ENCODE measurements at regions not wholly inside any gene's neighbourhood (a gene's known extent, or its start where the extent isn't known, plus 50 kb on each side); places are given as distances from the start of the nearest gene placed in this dataset.
A peak's percentile ranks its signal among the peaks of the same experiment; 100 is the strongest.

DNA sequence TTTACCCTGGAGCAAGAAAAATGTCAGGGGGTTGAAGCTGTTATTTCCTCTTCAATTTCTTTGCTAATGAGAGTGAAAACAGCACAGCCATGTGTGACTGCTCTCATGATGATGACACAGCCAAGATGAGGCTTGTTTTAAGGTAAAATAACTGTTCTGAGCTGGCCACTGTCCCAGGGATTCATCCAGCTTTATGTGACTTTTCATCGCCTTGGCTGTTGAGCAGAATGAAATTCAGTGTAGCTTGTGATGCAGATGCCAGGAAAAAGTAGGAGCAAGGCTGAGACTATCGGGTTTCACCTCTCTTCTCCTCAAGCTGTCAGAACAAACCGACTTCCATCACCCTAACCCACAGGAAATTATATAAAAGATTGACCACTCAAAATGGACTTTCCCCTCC is 361.8 kb upstream of the CDH5 start:
- Histone ChIP-seq H3K4me2 (ENCODE audit: low read depth, low read length) (no peak overlapping the region), H3K23ac (ENCODE audit: low read depth, low read length) (no peak overlapping the region), H4K5ac (ENCODE audit: low read depth, low read length) (no peak overlapping the region), H3K27ac (ENCODE audit: insufficient read depth, low read length) (no peak overlapping the region), H3K9me3 (ENCODE audit: control insufficient read depth, insufficient read depth, low read length) (no peaks in the 10 kb centered on the region), H2BK20ac (ENCODE audit: low read depth, low read length) (no peak overlapping the region), H3K4me1 (ENCODE audit: control insufficient read depth, insufficient read depth, low read length) (peaks cover 32% of the 10 kb centered on the region), H3K4me3 (ENCODE audit: insufficient read depth, low read depth, low read length) (no peak overlapping the region), H3K27me3 (ENCODE audit: control insufficient read depth, insufficient read depth, low read length) (no peaks in the 10 kb centered on the region), H3K9me1 (ENCODE audit: insufficient read depth, low read length) (peaks cover 19% of the 10 kb centered on the region), H4K20me1 (ENCODE audit: insufficient read depth, low read length) (no peaks in the 10 kb centered on the region), H2AFZ (replicated peaks; ENCODE audit: low read length, poor library complexity) (no peak overlapping the region), H3K56ac (ENCODE audit: extremely low read depth, insufficient read depth, low read length) (no peak overlapping the region), H3K14ac (replicated peaks; ENCODE audit: low read depth, low read length) (0 out of 2 replicates have a peak overlapping the region, but pooled peaks have one; percentile 28), H4K91ac (ENCODE audit: insufficient read depth, low read depth, low read length) (no peak overlapping the region), H3K4ac (ENCODE audit: low read depth, low read length) (peak overlapping the region; percentile 32; the same call in 1 of the 2 replicates), H2AK5ac (ENCODE audit: low read depth, low read length) (peak overlapping the region; percentile 43; the same call in 1 of the 2 replicates), H2BK120ac (ENCODE audit: low read depth, low read length) (no peak overlapping the region), H4K8ac (ENCODE audit: low read depth in 2 of 2, low read length in 2 of 2) (no peak overlapping the region), H2BK15ac (ENCODE audit: low read depth, low read length) (peak overlapping the region; percentile 36; the same call in 1 of the 3 replicates), H3K36me3 (ENCODE audit: control insufficient read depth, insufficient read depth, low read length) (no peaks in the 10 kb centered on the region), H3K9ac (ENCODE audit: low read depth, low read length) (no peak overlapping the region), H3K18ac (ENCODE audit: low read depth, low read length) (peak overlapping the region; percentile 5), H3K79me1 (ENCODE audit: low read depth in 1 of 2, low read length in 2 of 2) (no peaks in the 10 kb centered on the region), H2AK9ac (replicated peaks; ENCODE audit: low read depth, low read length, poor library complexity) (no peak overlapping the region), H2BK5ac (ENCODE audit: low read depth, low read length, poor library complexity, severe bottlenecking) (no peak overlapping the region)
- DNase-seq (peak; percentile 27), ATAC-seq (ENCODE audit: low read depth) (no peak)
- dilution Hi-C loops (cut with HindIII; ENCODE audit: low sequenced_read_pairs, unreplicated experiment) (no loop called here), in situ Hi-C loops (cut with MboI; ENCODE audit: low sequenced_read_pairs) (no loop called here), intact Hi-C loops (cut with micrococcal nuclease) (loop anchor here (5.0 kb wide), 1 partner anchor 128 kb away; no protein-coding TSS in a partner anchor)
- TF ChIP-seq POLR2A (IDR thresholded peaks at IDR 0.05; ENCODE audit: low read depth, low read length) = no peak
- no peak for TF ChIP-seq BHLHE40 (IDR thresholded peaks at IDR 0.05; ENCODE audit: low read depth, low read length)
- no peak for TF ChIP-seq MAZ (IDR thresholded peaks at IDR 0.05; ENCODE audit: borderline replicate concordance, low read depth, low read length)
- TF ChIP-seq RFX5 (IDR thresholded peaks at IDR 0.05; ENCODE audit: low read depth, low read length) = no peak
- TF ChIP-seq, protein P1, sequence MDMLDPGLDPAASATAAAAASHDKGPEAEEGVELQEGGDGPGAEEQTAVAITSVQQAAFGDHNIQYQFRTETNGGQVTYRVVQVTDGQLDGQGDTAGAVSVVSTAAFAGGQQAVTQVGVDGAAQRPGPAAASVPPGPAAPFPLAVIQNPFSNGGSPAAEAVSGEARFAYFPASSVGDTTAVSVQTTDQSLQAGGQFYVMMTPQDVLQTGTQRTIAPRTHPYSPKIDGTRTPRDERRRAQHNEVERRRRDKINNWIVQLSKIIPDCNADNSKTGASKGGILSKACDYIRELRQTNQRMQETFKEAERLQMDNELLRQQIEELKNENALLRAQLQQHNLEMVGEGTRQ (IDR thresholded peaks at IDR 0.05; ENCODE audit: low read depth, low read length) = no peak
- TF ChIP-seq RCOR1 (IDR thresholded peaks at IDR 0.05; ENCODE audit: insufficient replicate concordance, low read length) = no peak
- TF ChIP-seq SMC3 (IDR thresholded peaks at IDR 0.05; ENCODE audit: low read depth, low read length) = no peak
- TF ChIP-seq, protein P2, sequence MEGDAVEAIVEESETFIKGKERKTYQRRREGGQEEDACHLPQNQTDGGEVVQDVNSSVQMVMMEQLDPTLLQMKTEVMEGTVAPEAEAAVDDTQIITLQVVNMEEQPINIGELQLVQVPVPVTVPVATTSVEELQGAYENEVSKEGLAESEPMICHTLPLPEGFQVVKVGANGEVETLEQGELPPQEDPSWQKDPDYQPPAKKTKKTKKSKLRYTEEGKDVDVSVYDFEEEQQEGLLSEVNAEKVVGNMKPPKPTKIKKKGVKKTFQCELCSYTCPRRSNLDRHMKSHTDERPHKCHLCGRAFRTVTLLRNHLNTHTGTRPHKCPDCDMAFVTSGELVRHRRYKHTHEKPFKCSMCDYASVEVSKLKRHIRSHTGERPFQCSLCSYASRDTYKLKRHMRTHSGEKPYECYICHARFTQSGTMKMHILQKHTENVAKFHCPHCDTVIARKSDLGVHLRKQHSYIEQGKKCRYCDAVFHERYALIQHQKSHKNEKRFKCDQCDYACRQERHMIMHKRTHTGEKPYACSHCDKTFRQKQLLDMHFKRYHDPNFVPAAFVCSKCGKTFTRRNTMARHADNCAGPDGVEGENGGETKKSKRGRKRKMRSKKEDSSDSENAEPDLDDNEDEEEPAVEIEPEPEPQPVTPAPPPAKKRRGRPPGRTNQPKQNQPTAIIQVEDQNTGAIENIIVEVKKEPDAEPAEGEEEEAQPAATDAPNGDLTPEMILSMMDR (conservative IDR thresholded peaks at IDR 0.05; ENCODE audit: low read depth, low read length) = no peak
- TF ChIP-seq FOS (IDR thresholded peaks at IDR 0.05; ENCODE audit: low read depth, low read length) = no peak
- TF ChIP-seq, protein P3, sequence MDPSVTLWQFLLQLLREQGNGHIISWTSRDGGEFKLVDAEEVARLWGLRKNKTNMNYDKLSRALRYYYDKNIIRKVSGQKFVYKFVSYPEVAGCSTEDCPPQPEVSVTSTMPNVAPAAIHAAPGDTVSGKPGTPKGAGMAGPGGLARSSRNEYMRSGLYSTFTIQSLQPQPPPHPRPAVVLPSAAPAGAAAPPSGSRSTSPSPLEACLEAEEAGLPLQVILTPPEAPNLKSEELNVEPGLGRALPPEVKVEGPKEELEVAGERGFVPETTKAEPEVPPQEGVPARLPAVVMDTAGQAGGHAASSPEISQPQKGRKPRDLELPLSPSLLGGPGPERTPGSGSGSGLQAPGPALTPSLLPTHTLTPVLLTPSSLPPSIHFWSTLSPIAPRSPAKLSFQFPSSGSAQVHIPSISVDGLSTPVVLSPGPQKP (IDR thresholded peaks at IDR 0.05; ENCODE audit: borderline replicate concordance, low read depth, low read length) = no peak
- TF ChIP-seq CEBPB (IDR thresholded peaks at IDR 0.05; ENCODE audit: low read depth, low read length) = no peak
- no peak for TF ChIP-seq MAFK (IDR thresholded peaks at IDR 0.05; ENCODE audit: low read depth, low read length)
- no peak for TF ChIP-seq NFE2L2 (IDR thresholded peaks at IDR 0.05; ENCODE audit: low read depth, low read length)
- TF ChIP-seq RAD21 (IDR thresholded peaks at IDR 0.05; ENCODE audit: low read length) = no peak
- no peak for TF ChIP-seq MXI1 (IDR thresholded peaks at IDR 0.05; ENCODE audit: borderline replicate concordance, low read depth, low read length)
- TF ChIP-seq CHD1 (IDR thresholded peaks at IDR 0.05; ENCODE audit: low read depth, low read length) = no peak
- POLR2A ChIA-PET (ENCODE audit: unreplicated experiment) = no interaction called here
- CTCF ChIA-PET = no interaction called here
- WGBS, 2 experiments (ENCODE audit: extremely low coverage in 2 of 2, insufficient read length in 1 of 2) = 33% methylated on average over 1 of the region's 3 CpGs; no CpG with 5 or more reads in 1 of the 2 experiments
- no TSS peak for BruUV-seq (replicated peaks)
